ENCODE measurements at regions not wholly inside any gene's neighbourhood (a gene's known extent, or its start where the extent isn't known, plus 50 kb on each side); places are given as distances from the start of the nearest gene placed in this dataset.

GRCh38 chr2:111219285-111219684 is 98.6 kb downstream of the BCL2L11 start:
- no peak for DNase-seq

DNA sequence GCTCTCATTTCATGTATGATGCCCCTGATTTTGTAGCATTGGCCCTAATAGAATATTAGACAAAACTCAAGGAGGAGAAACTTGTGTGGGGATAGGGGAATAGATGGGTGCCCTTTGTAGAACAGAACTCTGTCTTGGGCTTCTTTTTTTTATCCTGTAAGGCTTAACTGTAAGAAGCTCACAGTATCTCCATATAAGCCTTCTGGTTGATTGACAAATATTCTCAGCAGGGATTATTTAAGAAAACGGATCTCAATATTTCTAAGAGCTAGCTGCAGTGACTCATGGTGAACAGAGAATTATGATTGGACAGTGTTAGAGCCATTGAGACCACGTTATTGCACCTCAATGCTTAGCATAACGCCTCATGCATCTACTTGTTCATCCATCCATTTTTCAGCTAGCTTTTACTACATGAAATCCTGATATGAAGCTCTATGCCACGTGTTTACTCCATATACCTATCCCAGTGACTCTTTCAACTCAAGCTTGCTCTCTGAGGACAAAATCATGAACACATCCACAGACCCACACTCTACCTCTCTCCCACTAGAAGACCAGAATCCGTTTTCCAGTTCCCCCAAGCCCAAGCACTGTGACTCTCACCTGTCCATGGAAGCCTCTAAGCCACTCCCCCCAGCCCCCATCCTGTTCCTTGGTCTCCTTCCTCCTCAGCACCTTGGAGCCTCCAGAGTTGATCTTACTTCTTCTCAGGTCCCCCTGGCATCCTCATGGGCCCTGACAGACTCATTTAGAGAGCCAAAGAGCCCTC is 99.2 kb downstream of the BCL2L11 start:
- DNase-seq, result no peak

DNA sequence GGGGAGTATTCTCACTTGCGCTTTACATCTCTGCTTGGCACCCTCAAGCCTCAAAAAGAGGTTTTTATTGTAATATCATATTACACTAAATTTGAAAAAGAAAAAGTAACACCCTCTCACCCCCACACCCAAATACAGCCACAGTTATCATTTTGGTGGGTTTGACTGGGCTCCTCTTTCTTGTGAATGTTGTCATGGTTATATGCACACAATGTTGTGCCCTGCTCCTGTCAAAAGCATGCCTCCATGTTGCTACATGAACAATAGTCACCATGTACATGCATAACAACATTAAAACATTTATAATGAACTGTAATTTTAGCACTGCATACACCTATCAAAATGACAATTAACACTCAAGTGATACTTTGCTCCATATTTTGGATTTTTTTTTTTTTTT is 100.2 kb downstream of the BCL2L11 start:
- DNase-seq, result no peak

GRCh38 chr2:111221701-111222100 is 101.0 kb downstream of the BCL2L11 start:
- no peak for DNase-seq

- no peak for DNase-seq
Measured at GRCh38 chr2:111222204-111222866, 101.6 kb downstream of the BCL2L11 start.

DNA sequence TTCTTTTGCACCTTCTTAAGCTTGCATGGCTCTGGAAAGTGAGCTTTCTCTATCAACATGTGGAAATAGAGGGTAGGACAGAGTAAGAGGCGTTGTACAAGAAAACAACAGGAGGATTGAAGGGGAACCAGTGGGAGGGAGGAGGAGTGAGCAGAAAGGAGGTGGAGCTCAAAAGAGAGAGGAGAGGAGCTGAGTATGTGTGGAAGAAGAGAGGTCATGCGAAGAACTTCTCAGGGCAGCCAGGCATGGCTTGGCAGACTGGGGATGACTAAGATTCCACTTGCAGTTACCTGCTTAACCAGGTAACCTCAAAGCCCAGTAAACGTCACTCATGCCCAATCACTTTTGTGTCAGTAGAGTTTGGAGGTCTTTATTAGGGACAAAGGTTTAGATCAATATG is 105.1 kb downstream of the BCL2L11 start:
- no peak for DNase-seq

DNA sequence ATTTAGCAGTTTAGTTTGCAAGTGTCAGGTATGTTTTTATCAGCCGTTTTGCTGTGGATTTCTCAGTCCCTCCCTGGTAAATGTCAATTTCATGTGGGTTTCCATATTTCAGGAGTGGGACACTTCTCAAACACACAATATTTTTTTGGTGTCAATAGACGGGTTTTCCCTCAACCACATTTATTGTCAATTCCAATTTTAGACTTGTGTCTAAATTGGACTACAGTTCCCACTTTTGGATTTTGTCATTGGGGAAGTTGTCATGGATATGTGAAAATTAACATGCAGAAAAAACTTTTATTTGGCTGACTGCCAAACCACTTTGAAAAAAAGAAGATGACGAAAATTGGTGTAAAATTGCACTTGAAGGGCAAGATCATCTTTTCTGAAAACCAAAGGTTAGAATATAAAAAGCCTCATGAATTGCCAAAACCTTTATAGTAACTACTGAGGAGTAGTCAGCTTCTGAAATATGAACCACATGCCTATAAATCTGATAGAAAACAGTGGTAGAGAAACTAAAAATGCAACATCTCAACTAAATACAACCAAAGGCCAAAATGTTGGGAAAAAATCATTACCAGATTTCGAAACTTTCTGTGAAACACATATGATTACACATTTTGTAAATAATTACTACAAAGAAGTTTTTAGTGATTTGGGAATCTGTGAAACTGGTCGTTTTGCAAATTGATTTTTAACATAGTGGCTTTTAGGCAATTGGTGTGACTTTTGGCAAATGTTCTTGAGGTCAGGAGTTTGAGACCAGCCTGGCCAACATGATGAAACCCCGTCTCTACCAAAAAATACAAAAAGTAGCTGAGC is 106.4 kb downstream of the BCL2L11 start:
- peak; percentile 77 for DNase-seq

DNA sequence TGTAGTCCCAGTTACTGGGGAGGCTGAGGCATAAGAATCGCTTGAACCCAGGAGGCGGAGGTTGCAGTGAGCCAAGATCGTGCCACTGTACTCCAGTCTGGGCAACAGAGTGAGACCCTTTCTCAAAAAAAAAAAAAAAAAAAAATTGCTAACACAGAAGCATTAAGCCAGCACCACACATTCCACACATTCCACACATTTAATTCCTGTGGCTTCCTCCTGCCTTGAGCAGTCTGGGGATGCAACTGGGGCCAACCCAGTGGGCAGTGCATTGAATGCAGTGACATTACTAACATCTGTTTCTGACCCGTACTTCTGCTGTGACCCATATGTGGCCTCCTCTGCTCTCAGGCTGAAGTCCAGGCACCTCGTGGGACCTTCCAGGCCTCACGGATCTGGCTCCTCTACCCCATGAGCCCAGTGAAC is 107.0 kb downstream of the BCL2L11 start:
- DNase-seq, result peak; percentile 89

GRCh38 chr2:111231532-111232252 is 111.0 kb downstream of the BCL2L11 start:
- no peak for DNase-seq

- no peak for DNase-seq
Measured at GRCh38 chr2:111235192-111236015, 114.7 kb downstream of the BCL2L11 start.

GRCh38 chr2:111236025-111236424 is 115.3 kb downstream of the BCL2L11 start:
- DNase-seq, result no peak

- DNase-seq, result peak; percentile 23
Measured at GRCh38 chr2:111238296-111238695, 117.6 kb downstream of the BCL2L11 start.

- no peak for DNase-seq
Measured at GRCh38 chr2:111239107-111239506, 118.4 kb downstream of the BCL2L11 start.

GRCh38 chr2:111239581-111240249 is 119.0 kb downstream of the BCL2L11 start:
- no peak for DNase-seq

- no peak for DNase-seq
Measured at GRCh38 chr2:111243295-111243694, 122.6 kb downstream of the BCL2L11 start.

GRCh38 chr2:111244864-111245263 is 124.2 kb downstream of the BCL2L11 start:
- no peak for DNase-seq

DNA sequence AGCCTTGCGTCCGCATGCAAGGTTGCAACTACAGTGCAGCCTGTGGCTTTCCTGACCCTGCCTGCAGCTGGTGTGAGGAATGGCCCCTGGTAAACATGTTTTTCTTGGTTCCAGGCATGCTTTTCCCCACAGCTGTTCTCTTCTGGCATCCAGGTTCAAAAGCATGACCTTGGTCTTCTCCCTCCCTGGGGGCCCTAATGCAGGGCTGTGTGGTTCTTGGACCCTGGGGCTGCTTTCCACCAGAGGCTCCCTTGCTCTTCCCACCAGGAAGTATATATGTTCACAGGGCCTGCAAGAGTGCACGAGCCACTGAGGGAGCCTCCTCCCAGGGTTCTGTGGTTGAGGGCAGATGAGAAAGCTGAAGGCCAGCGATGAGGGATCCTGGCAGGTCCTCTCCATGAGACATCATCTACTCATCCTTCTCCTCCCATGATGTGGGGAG is 125.9 kb downstream of the BCL2L11 start:
- DNase-seq, result no peak

DNA sequence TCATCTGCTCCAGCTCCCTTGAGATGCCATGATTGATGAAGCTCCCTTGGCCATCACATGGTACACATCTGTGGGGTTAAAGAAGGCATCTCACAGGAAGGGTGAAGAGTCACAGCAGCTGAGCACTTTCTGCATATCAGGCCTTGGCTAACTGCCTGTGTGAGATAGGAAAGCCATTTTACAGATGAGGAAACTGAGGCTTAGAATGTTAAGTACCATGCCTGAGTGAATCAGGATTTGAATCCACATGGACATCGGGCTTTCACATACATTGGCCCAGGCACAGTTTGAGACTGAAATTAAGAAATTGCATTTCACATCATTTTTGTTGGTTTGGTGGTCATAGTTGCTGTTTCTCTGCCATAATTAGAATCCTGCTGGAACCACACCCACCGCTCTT is 126.8 kb downstream of the BCL2L11 start:
- no peak for DNase-seq

DNA sequence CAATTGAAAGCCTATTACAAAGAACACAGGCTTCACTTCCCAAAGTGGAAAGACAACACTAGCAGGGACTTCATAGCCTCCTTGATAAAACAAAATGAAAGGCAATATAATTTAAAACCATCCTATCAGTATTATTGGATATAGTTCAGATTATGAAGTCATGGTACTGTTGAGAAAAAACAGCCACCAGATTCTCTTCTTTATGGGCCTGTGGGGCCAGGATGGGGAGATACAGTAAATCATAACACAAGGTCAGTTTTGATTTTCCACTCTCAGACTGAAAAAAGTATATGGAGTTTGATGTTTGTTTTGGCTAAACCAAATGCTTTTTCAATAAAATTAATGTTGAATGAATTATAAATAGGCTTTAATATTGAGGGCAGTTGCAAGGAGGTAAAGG is 129.1 kb downstream of the BCL2L11 start:
- DNase-seq, result no peak

DNA sequence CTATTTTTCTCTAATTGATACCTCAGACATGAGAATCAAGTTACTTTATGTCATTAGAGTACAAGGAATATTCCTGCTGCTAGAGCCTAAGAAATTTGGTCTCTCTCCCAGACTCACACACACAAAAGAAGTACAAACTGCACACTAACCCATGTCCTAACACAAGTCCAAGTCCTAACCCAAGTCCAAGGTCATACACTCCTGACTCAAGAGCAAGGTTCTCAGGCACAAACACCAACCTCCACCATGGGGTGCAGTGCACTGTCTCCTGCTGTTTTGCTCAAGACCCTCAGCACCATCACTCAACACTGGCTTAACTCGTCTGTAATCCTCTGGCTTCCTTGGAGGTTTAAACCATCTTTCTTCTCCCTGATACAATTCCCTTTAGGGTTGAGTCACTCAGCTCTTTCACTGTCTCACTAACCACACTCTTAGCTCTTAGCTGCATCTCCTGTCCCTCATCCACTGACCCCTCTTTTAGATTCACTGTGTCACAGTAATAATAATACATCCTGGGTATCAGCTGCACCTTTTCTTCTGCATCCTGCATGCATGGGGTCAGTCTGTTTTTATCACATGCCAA is 129.8 kb downstream of the BCL2L11 start:
- peak; percentile 52 for DNase-seq

GRCh38 chr2:111251711-111252110 is 131.0 kb downstream of the BCL2L11 start:
- DNase-seq, result no peak

All from fibroblast of skin of right biceps (primary cell).